GM12873 (cell line): ENCODE measurements at regions not wholly inside any gene's neighbourhood (a gene's known extent, or its start where the extent isn't known, plus 50 kb on each side); places are given as distances from the start of the nearest gene placed in this dataset.

Source experiments
- CTCF ChIP-seq: IDR thresholded peaks from 2 replicates; pipeline ENCODE4 v1.5.1; 2012; ENCODE audit warnings: low read depth, mild to moderate bottlenecking, moderate library complexity, low read length, control low read depth; ENCODE audit not compliant: insufficient read depth; ENCODE audit errors: missing control alignments

- no peak for TF ChIP-seq CTCF
These were observed 142.8 kb downstream of the TMEM38B start for GRCh38 chr9:105836936-105837660.

- no peak for TF ChIP-seq CTCF
These were observed 147.2 kb downstream of the TMEM38B start for GRCh38 chr9:105841562-105841961.

GRCh38 chr9:105842023-105842644, 147.8 kb downstream of the TMEM38B start:
- TF ChIP-seq CTCF, result peak; percentile 69

GRCh38 chr9:105846825-105847224, 152.5 kb downstream of the TMEM38B start:
- TF ChIP-seq CTCF, result no peak

GRCh38 chr9:105850852-105851500, 156.6 kb downstream of the TMEM38B start:
- TF ChIP-seq CTCF, result no peak

GRCh38 chr9:105854026-105854782, 159.9 kb downstream of the TMEM38B start:
- no peak for TF ChIP-seq CTCF
